Lower lobe of right lung (tissue), 2 donors: ENCODE measurements at regions not wholly inside any gene's neighbourhood (a gene's known extent, or its start where the extent isn't known, plus 50 kb on each side); places are given as distances from the start of the nearest gene placed in this dataset.

Experiments
- ATAC-seq, 2 donors: fragments of 200-7000 bp; cut with Tn5 transposase; one replicate each; pipeline ENCODE4 v1.9.1; 2020 to 2022; ENCODE audit warnings: mild to moderate bottlenecking in 2 of 2, moderate library complexity in 2 of 2
- DNase-seq: peaks from one replicate; pipeline ENCODE4 v3.0.0-alpha.2; 2020
- H3K27ac ChIP-seq: fragments of 200-600 bp; one replicate; pipeline ENCODE4 v1.8.0; 2022
- H3K27me3 ChIP-seq: fragments of 200-600 bp; one replicate; pipeline ENCODE4 v1.8.0; 2022; ENCODE audit warnings: low read depth
- H3K36me3 ChIP-seq: fragments of 200-600 bp; one replicate; pipeline ENCODE4 v1.8.0; 2022; ENCODE audit warnings: mild to moderate bottlenecking
- H3K4me1 ChIP-seq: fragments of 200-600 bp; one replicate; pipeline ENCODE4 v1.8.0; 2022
- H3K4me3 ChIP-seq: fragments of 200-600 bp; one replicate; pipeline ENCODE4 v1.8.0; 2022; ENCODE audit warnings: mild to moderate bottlenecking
- H3K9me3 ChIP-seq: fragments of 200-600 bp; one replicate; pipeline ENCODE4 v1.8.0; 2022
- intact Hi-C: fragments of 100-400 bp; cut with DNase I; formaldehyde crosslinking; loops from one replicate; pipeline ENCODE4 v1.11.0; 2022
- TF ChIP-seq, protein P1 (sequence below): fragments of 200-600 bp; IDR thresholded peaks from one replicate; pipeline ENCODE4 v1.8.0; 2022; ENCODE audit warnings: antibody characterized with exemption, mild to moderate bottlenecking
- donor health status: DM: no; HTN: yes; CAD: no; lungs with severe emphysema.

DNA sequence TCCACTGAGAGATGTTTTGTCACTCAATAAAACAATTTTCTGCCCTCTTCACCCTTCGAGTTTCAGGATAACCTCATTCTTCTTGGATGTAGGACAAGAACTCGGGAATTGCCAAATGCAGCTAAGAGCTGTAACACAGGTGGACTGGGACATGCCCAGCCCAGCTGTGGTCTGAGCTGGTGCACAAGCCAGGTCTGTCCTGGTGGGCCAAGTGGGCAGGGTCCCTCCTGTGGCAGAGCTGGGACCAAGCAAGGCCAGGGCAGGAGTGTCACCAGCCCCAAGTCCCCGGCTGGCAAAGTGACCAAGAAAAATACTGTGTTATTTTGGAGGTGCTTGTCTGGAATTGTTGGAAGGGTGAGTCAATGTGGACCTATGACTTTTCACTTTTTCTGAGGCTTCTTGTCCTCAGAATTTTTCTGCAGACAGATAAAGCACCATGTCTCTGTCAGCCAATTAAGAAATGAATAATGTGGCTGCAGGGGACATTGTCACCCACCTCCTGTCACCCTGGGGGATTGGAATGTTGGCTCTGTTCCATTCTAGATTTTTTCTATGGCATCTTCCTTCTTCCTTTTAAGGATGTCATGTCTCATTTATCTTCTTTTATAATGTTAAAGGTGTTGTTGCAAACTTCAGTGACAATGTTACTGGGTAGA lies 645.2 kb upstream of the EPHA6 start:
- DNase-seq: no peak
- peaks cover 5% of the 10 kb centered on the region for H3K9me3 ChIP-seq
- no peak overlapping the region for H3K4me3 ChIP-seq
- H3K27me3 ChIP-seq: no peaks in the 10 kb centered on the region
- intact Hi-C loops: no loop called here
- no peak overlapping the region for H3K27ac ChIP-seq
- TF ChIP-seq, protein P1, sequence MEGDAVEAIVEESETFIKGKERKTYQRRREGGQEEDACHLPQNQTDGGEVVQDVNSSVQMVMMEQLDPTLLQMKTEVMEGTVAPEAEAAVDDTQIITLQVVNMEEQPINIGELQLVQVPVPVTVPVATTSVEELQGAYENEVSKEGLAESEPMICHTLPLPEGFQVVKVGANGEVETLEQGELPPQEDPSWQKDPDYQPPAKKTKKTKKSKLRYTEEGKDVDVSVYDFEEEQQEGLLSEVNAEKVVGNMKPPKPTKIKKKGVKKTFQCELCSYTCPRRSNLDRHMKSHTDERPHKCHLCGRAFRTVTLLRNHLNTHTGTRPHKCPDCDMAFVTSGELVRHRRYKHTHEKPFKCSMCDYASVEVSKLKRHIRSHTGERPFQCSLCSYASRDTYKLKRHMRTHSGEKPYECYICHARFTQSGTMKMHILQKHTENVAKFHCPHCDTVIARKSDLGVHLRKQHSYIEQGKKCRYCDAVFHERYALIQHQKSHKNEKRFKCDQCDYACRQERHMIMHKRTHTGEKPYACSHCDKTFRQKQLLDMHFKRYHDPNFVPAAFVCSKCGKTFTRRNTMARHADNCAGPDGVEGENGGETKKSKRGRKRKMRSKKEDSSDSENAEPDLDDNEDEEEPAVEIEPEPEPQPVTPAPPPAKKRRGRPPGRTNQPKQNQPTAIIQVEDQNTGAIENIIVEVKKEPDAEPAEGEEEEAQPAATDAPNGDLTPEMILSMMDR: no peak
- no peaks in the 10 kb centered on the region for H3K4me1 ChIP-seq
- H3K36me3 ChIP-seq: no peaks in the 10 kb centered on the region
- no peak for ATAC-seq

DNA sequence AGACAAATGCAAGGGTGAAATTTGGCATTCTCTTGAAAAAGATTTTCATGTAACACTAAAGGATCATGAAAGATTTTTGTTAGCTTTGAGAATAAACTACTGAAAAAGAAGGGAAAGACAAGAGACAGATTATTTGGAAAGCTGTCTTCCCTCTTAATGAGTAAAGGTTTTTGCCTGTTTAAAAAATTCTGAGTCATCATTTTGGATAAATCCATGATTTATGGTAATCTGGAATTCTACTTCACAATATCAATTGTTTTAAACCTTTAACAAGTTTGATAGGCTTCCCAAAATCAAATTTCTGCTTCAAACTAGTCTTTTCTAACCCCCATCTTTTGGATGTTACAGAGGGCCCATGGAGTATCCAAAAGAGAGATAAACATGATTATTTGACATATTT lies 641.5 kb upstream of the EPHA6 start:
- Histone ChIP-seq H3K27me3 (no peaks in the 10 kb centered on the region), H3K9me3 (peaks cover 5% of the 10 kb centered on the region), H3K27ac (no peak overlapping the region), H3K4me1 (no peaks in the 10 kb centered on the region), H3K36me3 (no peaks in the 10 kb centered on the region), H3K4me3 (no peak overlapping the region)
- intact Hi-C loops: no loop called here
- TF ChIP-seq, protein P1: no peak
- no peak for DNase-seq
- ATAC-seq: no peak

DNA sequence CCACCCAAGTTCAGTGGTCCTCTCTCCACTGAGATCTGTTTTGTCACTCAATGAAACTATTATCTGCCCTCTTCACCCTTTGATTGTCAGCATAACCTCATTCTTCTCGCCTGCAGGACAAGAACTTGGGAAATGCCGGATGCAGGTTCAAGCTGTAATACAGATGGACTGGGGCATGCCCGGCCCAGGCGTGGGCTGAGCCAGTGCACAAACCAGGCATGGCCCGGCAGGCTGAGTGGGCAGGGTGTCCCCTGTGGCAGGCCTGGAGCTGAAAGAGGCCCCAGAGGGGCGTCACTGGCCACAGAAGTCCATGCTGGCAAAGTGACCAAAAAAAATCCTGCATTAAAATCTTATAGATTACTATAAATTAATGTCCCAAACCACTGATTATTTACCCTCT lies 638.9 kb upstream of the EPHA6 start:
- no peak for DNase-seq

DNA sequence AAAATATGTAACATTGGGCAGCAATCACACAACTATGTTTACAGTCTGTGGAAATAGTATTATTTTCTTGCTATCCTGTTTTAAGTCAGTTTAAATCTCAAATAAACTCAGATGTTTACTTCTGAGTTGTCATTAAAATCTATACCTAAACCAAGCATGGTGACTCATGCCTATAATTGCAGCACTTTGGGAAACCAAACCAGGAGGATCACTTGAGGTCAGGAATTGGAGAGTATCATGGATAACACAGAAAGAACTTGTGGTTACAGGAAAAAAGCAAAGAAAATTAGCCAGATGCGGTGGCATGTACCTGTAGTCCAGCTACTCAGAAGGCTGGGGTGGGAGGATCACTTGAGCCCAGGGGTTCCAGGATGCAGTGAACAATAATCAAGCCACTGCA lies 631.6 kb upstream of the EPHA6 start:
- DNase-seq: no peak
- Histone ChIP-seq H3K36me3 (no peaks in the 10 kb centered on the region), H3K4me3 (no peak overlapping the region), H3K27me3 (no peaks in the 10 kb centered on the region), H3K9me3 (no peaks in the 10 kb centered on the region), H3K4me1 (no peaks in the 10 kb centered on the region), H3K27ac (no peak overlapping the region)
- no peak for ATAC-seq
- TF ChIP-seq, protein P1: no peak
- intact Hi-C loops: no loop called here

More for the DNA sequence above, 638.9 kb upstream of the EPHA6 start:
- intact Hi-C loops: no loop called here
- Histone ChIP-seq H3K27ac (no peak overlapping the region), H3K36me3 (no peaks in the 10 kb centered on the region), H3K4me1 (no peaks in the 10 kb centered on the region), H3K9me3 (peaks cover 5% of the 10 kb centered on the region), H3K4me3 (no peak overlapping the region), H3K27me3 (no peaks in the 10 kb centered on the region)
- TF ChIP-seq, protein P1: no peak
- ATAC-seq: no peak

DNA sequence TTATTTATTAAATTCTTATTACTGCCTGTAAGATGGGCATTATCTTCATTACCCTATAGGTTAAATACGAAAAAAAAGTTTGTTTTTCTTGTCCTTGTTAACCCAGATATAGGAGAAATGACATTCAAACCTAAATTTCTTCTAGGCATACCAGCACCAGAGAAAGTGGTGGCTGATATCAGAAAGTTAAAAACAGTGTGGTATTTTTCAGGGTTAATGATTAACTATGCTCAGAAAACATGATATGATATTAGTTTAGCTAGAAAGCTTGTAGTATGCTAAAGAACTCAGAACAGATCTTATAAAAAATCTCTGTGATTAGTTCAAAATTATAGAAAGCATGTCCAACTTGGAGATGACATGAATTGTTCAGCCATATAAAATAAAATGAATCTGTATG lies 630.5 kb upstream of the EPHA6 start:
- Histone ChIP-seq H3K9me3 (no peaks in the 10 kb centered on the region), H3K27me3 (no peaks in the 10 kb centered on the region), H3K4me1 (no peaks in the 10 kb centered on the region), H3K36me3 (no peaks in the 10 kb centered on the region), H3K27ac (no peak overlapping the region), H3K4me3 (no peak overlapping the region)
- intact Hi-C loops: no loop called here
- TF ChIP-seq, protein P1: no peak
- no peak for ATAC-seq
- no peak for DNase-seq
